Vagina (tissue), 2 donors: ENCODE measurements at regions not wholly inside any gene's neighbourhood (a gene's known extent, or its start where the extent isn't known, plus 50 kb on each side); places are given as distances from the start of the nearest gene placed in this dataset.

Experiments used
- POLR2A ChIP-seq, 2 donors: fragments of 450-650 bp; IDR thresholded peaks; one replicate each; pipeline ENCODE4 v1.6.1; 2017; ENCODE audit warnings: antibody characterized with exemption in 2 of 2, mild to moderate bottlenecking in 2 of 2, moderate library complexity in 2 of 2
- POLR2AphosphoS5 ChIP-seq, 2 donors: sonication (generic); formaldehyde crosslinking; IDR thresholded peaks; one replicate each; pipeline ENCODE4 v1.9.0; 2017; ENCODE audit warnings: antibody characterized with exemption in 2 of 2, mild to moderate bottlenecking in 2 of 2, low read depth in 1 of 2; ENCODE audit not compliant: insufficient read depth in 1 of 2
- TF ChIP-seq, protein P1 (sequence below), 3 experiments: fragments of 450-650 bp in 2 of 3; fragments of 200-600 bp in 1 of 3; sonication (generic) in 1 of 3; IDR thresholded peaks; one replicate each; pipeline ENCODE4 v1.5.1; 2017 to 2019; ENCODE audit warnings: antibody characterized with exemption in 3 of 3, mild to moderate bottlenecking in 2 of 3, moderate library complexity in 2 of 3

DNA sequence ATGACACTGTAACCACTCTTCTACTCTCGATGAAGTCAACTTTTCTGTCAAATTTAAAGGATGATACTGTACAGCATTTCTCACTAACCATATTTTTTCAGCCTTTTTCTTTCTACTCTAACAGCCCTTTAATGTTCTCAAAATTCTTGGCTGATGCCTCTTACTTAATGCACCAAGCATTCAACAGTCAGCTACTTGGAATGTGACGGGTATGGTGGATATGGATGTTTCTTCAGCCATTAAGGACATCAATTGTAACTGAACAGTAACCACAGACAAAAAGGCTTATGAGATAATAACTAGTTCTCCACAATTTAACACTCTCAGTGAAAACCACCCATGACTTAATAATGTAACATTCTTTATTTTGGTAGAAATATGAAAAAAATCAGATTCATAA, 467.2 kb upstream of the ZNF337 start:
- TF ChIP-seq POLR2AphosphoS5 (IDR thresholded peaks at IDR 0.05; ENCODE audit: insufficient read depth in 1 of 2, low read depth in 1 of 2) (no peak), POLR2A (IDR thresholded peaks at IDR 0.05) (no peak)
- TF ChIP-seq, protein P1, sequence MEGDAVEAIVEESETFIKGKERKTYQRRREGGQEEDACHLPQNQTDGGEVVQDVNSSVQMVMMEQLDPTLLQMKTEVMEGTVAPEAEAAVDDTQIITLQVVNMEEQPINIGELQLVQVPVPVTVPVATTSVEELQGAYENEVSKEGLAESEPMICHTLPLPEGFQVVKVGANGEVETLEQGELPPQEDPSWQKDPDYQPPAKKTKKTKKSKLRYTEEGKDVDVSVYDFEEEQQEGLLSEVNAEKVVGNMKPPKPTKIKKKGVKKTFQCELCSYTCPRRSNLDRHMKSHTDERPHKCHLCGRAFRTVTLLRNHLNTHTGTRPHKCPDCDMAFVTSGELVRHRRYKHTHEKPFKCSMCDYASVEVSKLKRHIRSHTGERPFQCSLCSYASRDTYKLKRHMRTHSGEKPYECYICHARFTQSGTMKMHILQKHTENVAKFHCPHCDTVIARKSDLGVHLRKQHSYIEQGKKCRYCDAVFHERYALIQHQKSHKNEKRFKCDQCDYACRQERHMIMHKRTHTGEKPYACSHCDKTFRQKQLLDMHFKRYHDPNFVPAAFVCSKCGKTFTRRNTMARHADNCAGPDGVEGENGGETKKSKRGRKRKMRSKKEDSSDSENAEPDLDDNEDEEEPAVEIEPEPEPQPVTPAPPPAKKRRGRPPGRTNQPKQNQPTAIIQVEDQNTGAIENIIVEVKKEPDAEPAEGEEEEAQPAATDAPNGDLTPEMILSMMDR (IDR thresholded peaks at IDR 0.05) = no peak
